Liver (tissue), 8 donors: ENCODE measurements at regions not wholly inside any gene's neighbourhood (a gene's known extent, or its start where the extent isn't known, plus 50 kb on each side); places are given as distances from the start of the nearest gene placed in this dataset.

Experiments
- DNase-seq: peaks from one replicate; pipeline ENCODE4 v3.0.0-alpha.2; 2017; ENCODE audit warnings: low spot score
- H3K27ac ChIP-seq, 2 donors: one replicate each; pipeline ENCODE4 v1.7.0; 2013; ENCODE audit warnings: inconsistent platforms in 2 of 2, low read length in 2 of 2, control low read depth in 1 of 2, low read depth in 1 of 2, mild to moderate bottlenecking in 1 of 2
- H3K27me3 ChIP-seq, 4 donors: one replicate each; pipeline versions ENCODE4 v1.6.1 to v1.7.0; 2013; ENCODE audit warnings: low read length in 3 of 4, inconsistent platforms in 1 of 4, mild to moderate bottlenecking in 1 of 4, moderate library complexity in 1 of 4; ENCODE audit not compliant: control insufficient read depth in 4 of 4, insufficient read depth in 4 of 4
- H3K36me3 ChIP-seq, 4 donors: one replicate each; pipeline versions ENCODE4 v1.6.1 to v1.7.0; 2013; ENCODE audit warnings: low read length in 3 of 4, mild to moderate bottlenecking in 3 of 4, low read depth in 1 of 4, moderate library complexity in 1 of 4; ENCODE audit not compliant: control insufficient read depth in 4 of 4, insufficient read depth in 3 of 4
- H3K4me1 ChIP-seq, 4 donors: one replicate each; pipeline versions ENCODE4 v1.6.1 to v1.7.0; 2013; ENCODE audit warnings: low read length in 3 of 4, mild to moderate bottlenecking in 3 of 4, moderate library complexity in 1 of 4; ENCODE audit not compliant: control insufficient read depth in 4 of 4, insufficient read depth in 4 of 4
- H3K4me3 ChIP-seq, 3 donors: one replicate each; pipeline versions ENCODE4 v1.6.1 to v1.7.0; 2013; ENCODE audit warnings: low read length in 3 of 3, control low read depth in 1 of 3, low read depth in 1 of 3, mild to moderate bottlenecking in 1 of 3
- H3K9ac ChIP-seq, 2 donors: one replicate each; pipeline ENCODE4 v1.7.0; 2013; ENCODE audit warnings: low read length in 2 of 2, mild to moderate bottlenecking in 2 of 2, moderate library complexity in 2 of 2, control low read depth in 1 of 2, low read depth in 1 of 2
- H3K9me3 ChIP-seq, 4 donors: one replicate each; pipeline versions ENCODE4 v1.6.1 to v1.7.0; 2013; ENCODE audit warnings: low read length in 3 of 4; ENCODE audit not compliant: control insufficient read depth in 4 of 4
- ATF3 ChIP-seq: IDR thresholded peaks from 2 replicates; pipeline ENCODE4 v1.6.1; 2016; ENCODE audit warnings: antibody characterized with exemption
- CTCF ChIP-seq: fragments of 150-350 bp; IDR thresholded peaks from 2 replicates; pipeline ENCODE4 v1.5.1; 2017; ENCODE audit warnings: improper control_type of control experiment, low read depth, low read length; ENCODE audit not compliant: missing input control
- EGR1 ChIP-seq, 2 donors: IDR thresholded peaks; 2 replicates each; pipeline ENCODE4 v1.6.1; 2016 to 2018; ENCODE audit warnings: antibody characterized with exemption in 2 of 2, low read depth in 2 of 2
- FOXA1 ChIP-seq: IDR thresholded peaks from 2 replicates; pipeline ENCODE4 v1.6.1; 2016; ENCODE audit warnings: antibody characterized with exemption
- FOXA2 ChIP-seq: IDR thresholded peaks from 2 replicates; pipeline ENCODE4 v1.6.1; 2016; ENCODE audit warnings: antibody characterized with exemption
- GABPA ChIP-seq, 2 donors: IDR thresholded peaks in 1 of 2; conservative IDR thresholded peaks in 1 of 2; 2 replicates each; pipeline ENCODE4 v1.6.1; 2016; ENCODE audit warnings: antibody characterized with exemption in 2 of 2, mild to moderate bottlenecking in 1 of 2, moderate library complexity in 1 of 2
- HNF4A ChIP-seq, 2 donors: conservative IDR thresholded peaks; 2 replicates each; pipeline ENCODE4 v1.6.1; 2016; ENCODE audit warnings: antibody characterized with exemption in 2 of 2, mild to moderate bottlenecking in 2 of 2
- HNF4G ChIP-seq: IDR thresholded peaks from 2 replicates; pipeline ENCODE4 v1.6.1; 2016; ENCODE audit warnings: antibody characterized with exemption
- JUND ChIP-seq, 2 donors: IDR thresholded peaks; 2 replicates each; pipeline ENCODE4 v1.6.1; 2016; ENCODE audit warnings: antibody characterized with exemption in 2 of 2
- MAX ChIP-seq: IDR thresholded peaks from 2 replicates; pipeline ENCODE4 v1.6.1; 2016; ENCODE audit warnings: antibody characterized with exemption
- RAD21 ChIP-seq, 2 donors: IDR thresholded peaks; 2 replicates each; pipeline ENCODE4 v1.6.1; 2016; ENCODE audit warnings: antibody characterized with exemption in 2 of 2, mild to moderate bottlenecking in 2 of 2
- REST ChIP-seq: IDR thresholded peaks from 2 replicates; pipeline ENCODE4 v1.6.1; 2016; ENCODE audit warnings: antibody characterized with exemption, mild to moderate bottlenecking
- RXRA ChIP-seq, 2 donors: IDR thresholded peaks; 2 replicates each; pipeline ENCODE4 v1.6.1; 2017 to 2018; ENCODE audit warnings: antibody characterized with exemption in 2 of 2, mild to moderate bottlenecking in 1 of 2
- SP1 ChIP-seq: IDR thresholded peaks from 2 replicates; pipeline ENCODE4 v1.6.1; 2018; ENCODE audit warnings: antibody characterized with exemption, mild to moderate bottlenecking
- TAF1 ChIP-seq: conservative IDR thresholded peaks from 2 replicates; pipeline ENCODE4 v1.6.1; 2016; ENCODE audit warnings: antibody characterized with exemption, mild to moderate bottlenecking
- YY1 ChIP-seq: IDR thresholded peaks from 2 replicates; pipeline ENCODE4 v1.6.1; 2016; ENCODE audit warnings: antibody characterized with exemption, mild to moderate bottlenecking
- ZBTB33 ChIP-seq: IDR thresholded peaks from 2 replicates; pipeline ENCODE4 v1.6.1; 2016; ENCODE audit warnings: antibody characterized with exemption
- WGBS: extraction: QIAGEN DNeasy Blood & Tissue Kit; methylation state at CpG from one replicate; pipeline ENCODE4 v1.1.7; 2013; 5-methylcytosine and 5-hydroxymethylcytosine counted together
- donor health status: healthy.
- donor health status: healthy.
- donor health status: healthy.
- donor health status: healthy.
- donor health status: healthy.

- TF ChIP-seq HNF4G, result no peak
- no peak for TF ChIP-seq SP1
- TF ChIP-seq ZBTB33, result no peak
- TF ChIP-seq ATF3, result no peak
- no peak for TF ChIP-seq FOXA2
- TF ChIP-seq RAD21 (IDR thresholded peaks at IDR 0.05), result no peak
- no peak for TF ChIP-seq JUND (IDR thresholded peaks at IDR 0.05)
Observed at GRCh38 chr16:51072591-51072990, 78.5 kb downstream of the SALL1 start (continued).

GRCh38 chr16:51071326-51071725 is 79.7 kb downstream of the SALL1 start:
- no peak for DNase-seq

More at GRCh38 chr16:51071326-51071725, 79.7 kb downstream of the SALL1 start:
- Histone ChIP-seq H3K27me3 (no peaks in the 10 kb centered on the region), H3K9ac (no peak overlapping the region), H3K4me1 (no peaks in the 10 kb centered on the region), H3K4me3 (no peak overlapping the region), H3K27ac (no peak overlapping the region), H3K36me3 (no peaks in the 10 kb centered on the region), H3K9me3 (no peaks in the 10 kb centered on the region)
- TF ChIP-seq TAF1 (no peak), YY1 (no peak), JUND (IDR thresholded peaks at IDR 0.05) (no peak), RXRA (IDR thresholded peaks at IDR 0.05) (no peak), EGR1 (IDR thresholded peaks at IDR 0.05; ENCODE audit: low read depth in 2 of 2) (no peak), FOXA2 (no peak), ZBTB33 (no peak), RAD21 (IDR thresholded peaks at IDR 0.05) (no peak), ATF3 (no peak), CTCF (no peak), SP1 (no peak), FOXA1 (no peak), HNF4A (conservative IDR thresholded peaks at IDR 0.05) (no peak), MAX (no peak), GABPA (IDR thresholded peaks at IDR 0.05 in 1 of 2, conservative IDR thresholded peaks at IDR 0.05 in 1 of 2) (no peak), REST (no peak), HNF4G (no peak)
- 89% methylated on average over 9 of the region's 9 CpGs for WGBS
